ENCODE measurements at regions not wholly inside any gene's neighbourhood (a gene's known extent, or its start where the extent isn't known, plus 50 kb on each side); places are given as distances from the start of the nearest gene placed in this dataset.

DNA sequence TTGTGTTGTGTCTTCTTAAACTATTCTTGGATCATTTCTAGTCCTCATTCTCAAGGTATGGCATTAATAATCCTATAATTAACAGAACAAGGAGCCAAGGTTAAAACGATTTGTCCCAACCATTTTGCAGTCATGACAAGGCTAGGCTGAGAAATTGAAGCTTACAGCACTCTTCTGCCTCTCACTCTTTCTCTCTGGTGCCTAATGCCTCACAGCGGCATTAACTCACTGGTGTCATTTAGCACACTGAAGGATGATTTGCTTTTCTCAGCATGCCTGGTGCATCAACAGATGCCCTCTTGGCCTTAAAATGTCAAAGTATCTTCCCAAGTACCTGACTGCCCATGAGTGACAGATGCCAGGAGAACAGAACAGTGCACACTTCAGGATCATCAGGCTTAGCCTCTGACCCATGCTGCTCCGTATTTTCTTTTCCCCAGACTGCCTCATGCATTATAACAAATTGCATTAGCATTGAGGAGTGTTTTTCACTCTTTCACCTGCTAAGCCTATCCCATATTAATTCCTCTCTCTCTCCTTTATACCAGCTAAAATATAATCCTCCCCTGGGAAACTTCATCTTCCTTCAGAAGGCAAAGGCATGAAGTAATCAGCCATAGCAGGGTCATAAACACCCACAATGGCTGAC, 61.1 kb upstream of the SV2C start (continued):
- no peak for TF ChIP-seq SETDB1 (IDR thresholded peaks at IDR 0.05; ENCODE audit: insufficient read length, low read length)
- TF ChIP-seq ZSCAN23 (tag by site-specific recombination; IDR thresholded peaks at IDR 0.05), result no peak
- TF ChIP-seq ZBTB17 (tag by site-specific recombination; IDR thresholded peaks at IDR 0.05), result no peak

DNA sequence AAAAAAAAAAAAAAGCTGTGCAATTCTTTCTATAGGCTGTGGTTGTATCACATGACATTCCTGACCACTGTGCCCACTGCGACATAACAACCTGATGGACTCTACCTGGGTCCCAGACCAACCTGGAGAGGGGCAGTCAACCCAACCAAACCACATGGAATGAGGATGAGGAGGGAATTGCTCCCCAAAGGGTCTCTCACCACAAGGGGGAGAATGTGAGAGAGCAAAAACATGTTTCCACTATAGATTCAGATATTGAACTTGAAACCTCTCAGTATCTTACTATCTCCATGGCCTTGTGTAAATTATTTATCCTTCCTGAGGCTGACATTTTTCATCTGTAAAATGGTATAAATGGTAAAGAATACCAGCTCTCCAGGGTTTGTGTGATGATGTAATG, 66.9 kb upstream of the SV2C start:
- POLR2A ChIA-PET, result no interaction called here
- no peak overlapping the region for H3K4me3 ChIP-seq (ENCODE audit: low read depth, low read length)
- H3K36me3 ChIP-seq (ENCODE audit: control insufficient read depth in 2 of 2, insufficient read depth in 1 of 2, low read length in 2 of 2), result no peaks in the 10 kb centered on the region
- no peak overlapping the region for H3K27ac ChIP-seq (ENCODE audit: extremely low read depth, low read depth, low read length)
- H3K4me1 ChIP-seq (ENCODE audit: control insufficient read depth, insufficient read depth, low read length), result no peaks in the 10 kb centered on the region
- no peaks in the 10 kb centered on the region for H3K9me3 ChIP-seq (ENCODE audit: control insufficient read depth, insufficient read depth, low read depth, low read length)
- CTCF ChIA-PET, result interaction anchor here (0.6 kb wide), 2 partner anchors 16 to 487 kb away, joined by 3 to 4 read pairs; no protein-coding TSS in a partner anchor
- TF ChIP-seq ZNF16 (tag by site-specific recombination; IDR thresholded peaks at IDR 0.05; ENCODE audit: low read depth), result no peak
- no peak for TF ChIP-seq ZNF433 (tag by site-specific recombination; IDR thresholded peaks at IDR 0.05; ENCODE audit: low read depth)
- TF ChIP-seq ZNF354C (tag by site-specific recombination; IDR thresholded peaks at IDR 0.05; ENCODE audit: borderline replicate concordance, low read depth), result no peak
- TF ChIP-seq SP2 (tag by site-specific recombination; IDR thresholded peaks at IDR 0.05), result no peak
- TF ChIP-seq ZBTB17 (tag by site-specific recombination; IDR thresholded peaks at IDR 0.05), result no peak
- TF ChIP-seq ZNF2 (tag by site-specific recombination; IDR thresholded peaks at IDR 0.05), result no peak
- TF ChIP-seq ZFP3 (tag by site-specific recombination; IDR thresholded peaks at IDR 0.05; ENCODE audit: low read depth), result no peak
- TF ChIP-seq, protein P1, sequence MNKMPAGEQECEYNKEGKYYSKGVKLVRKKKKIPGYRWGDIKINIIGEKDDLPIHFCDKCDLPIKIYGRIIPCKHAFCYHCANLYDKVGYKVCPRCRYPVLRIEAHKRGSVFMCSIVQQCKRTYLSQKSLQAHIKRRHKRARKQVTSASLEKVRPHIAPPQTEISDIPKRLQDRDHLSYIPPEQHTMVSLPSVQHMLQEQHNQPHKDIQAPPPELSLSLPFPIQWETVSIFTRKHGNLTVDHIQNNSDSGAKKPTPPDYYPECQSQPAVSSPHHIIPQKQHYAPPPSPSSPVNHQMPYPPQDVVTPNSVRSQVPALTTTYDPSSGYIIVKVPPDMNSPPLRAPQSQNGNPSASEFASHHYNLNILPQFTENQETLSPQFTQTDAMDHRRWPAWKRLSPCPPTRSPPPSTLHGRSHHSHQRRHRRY (tag by site-specific recombination; IDR thresholded peaks at IDR 0.05), result no peak
- TF ChIP-seq, protein P2, sequence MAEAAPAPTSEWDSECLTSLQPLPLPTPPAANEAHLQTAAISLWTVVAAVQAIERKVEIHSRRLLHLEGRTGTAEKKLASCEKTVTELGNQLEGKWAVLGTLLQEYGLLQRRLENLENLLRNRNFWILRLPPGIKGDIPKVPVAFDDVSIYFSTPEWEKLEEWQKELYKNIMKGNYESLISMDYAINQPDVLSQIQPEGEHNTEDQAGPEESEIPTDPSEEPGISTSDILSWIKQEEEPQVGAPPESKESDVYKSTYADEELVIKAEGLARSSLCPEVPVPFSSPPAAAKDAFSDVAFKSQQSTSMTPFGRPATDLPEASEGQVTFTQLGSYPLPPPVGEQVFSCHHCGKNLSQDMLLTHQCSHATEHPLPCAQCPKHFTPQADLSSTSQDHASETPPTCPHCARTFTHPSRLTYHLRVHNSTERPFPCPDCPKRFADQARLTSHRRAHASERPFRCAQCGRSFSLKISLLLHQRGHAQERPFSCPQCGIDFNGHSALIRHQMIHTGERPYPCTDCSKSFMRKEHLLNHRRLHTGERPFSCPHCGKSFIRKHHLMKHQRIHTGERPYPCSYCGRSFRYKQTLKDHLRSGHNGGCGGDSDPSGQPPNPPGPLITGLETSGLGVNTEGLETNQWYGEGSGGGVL (tag by site-specific recombination; IDR thresholded peaks at IDR 0.05), result no peak
- no peak for TF ChIP-seq ZNF777 (tag by site-specific recombination; IDR thresholded peaks at IDR 0.05; ENCODE audit: borderline replicate concordance)
- no peak for TF ChIP-seq GLIS1 (tag by site-specific recombination; IDR thresholded peaks at IDR 0.05)

DNA sequence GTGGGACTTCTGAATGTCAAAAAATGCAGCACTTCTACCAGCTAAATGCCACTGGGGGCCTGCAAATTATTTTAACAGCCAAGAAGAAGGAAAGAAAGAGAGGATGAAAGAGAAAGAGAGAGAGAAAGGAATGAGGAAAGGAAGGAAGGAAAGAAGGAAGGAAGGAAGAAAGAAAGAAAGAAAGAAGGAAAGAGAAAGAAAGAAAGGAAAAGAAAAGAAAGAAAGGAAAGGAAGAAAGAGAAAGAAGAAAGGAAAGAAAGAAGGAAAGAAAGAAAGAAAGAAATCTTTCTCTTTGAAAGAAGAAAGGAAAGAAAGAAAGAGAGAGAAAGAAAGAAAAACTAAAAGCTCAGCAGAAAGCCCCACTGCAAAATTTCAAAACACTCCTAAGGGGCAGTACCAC, 69.2 kb upstream of the SV2C start:
- CTCF ChIA-PET, result no interaction called here
- Histone ChIP-seq H3K27ac (ENCODE audit: extremely low read depth, low read depth, low read length) (no peak overlapping the region), H3K9me3 (ENCODE audit: control insufficient read depth, insufficient read depth, low read depth, low read length) (no peaks in the 10 kb centered on the region), H3K4me3 (ENCODE audit: low read depth, low read length) (no peak overlapping the region), H3K4me1 (ENCODE audit: control insufficient read depth, insufficient read depth, low read length) (no peaks in the 10 kb centered on the region), H3K36me3 (ENCODE audit: control insufficient read depth in 2 of 2, insufficient read depth in 1 of 2, low read length in 2 of 2) (no peaks in the 10 kb centered on the region)
- POLR2A ChIA-PET, result interaction anchor here (0.7 kb wide), 1 partner anchor 96 kb away, joined by 3 read pairs; no protein-coding TSS in a partner anchor
- TF ChIP-seq, protein P3, sequence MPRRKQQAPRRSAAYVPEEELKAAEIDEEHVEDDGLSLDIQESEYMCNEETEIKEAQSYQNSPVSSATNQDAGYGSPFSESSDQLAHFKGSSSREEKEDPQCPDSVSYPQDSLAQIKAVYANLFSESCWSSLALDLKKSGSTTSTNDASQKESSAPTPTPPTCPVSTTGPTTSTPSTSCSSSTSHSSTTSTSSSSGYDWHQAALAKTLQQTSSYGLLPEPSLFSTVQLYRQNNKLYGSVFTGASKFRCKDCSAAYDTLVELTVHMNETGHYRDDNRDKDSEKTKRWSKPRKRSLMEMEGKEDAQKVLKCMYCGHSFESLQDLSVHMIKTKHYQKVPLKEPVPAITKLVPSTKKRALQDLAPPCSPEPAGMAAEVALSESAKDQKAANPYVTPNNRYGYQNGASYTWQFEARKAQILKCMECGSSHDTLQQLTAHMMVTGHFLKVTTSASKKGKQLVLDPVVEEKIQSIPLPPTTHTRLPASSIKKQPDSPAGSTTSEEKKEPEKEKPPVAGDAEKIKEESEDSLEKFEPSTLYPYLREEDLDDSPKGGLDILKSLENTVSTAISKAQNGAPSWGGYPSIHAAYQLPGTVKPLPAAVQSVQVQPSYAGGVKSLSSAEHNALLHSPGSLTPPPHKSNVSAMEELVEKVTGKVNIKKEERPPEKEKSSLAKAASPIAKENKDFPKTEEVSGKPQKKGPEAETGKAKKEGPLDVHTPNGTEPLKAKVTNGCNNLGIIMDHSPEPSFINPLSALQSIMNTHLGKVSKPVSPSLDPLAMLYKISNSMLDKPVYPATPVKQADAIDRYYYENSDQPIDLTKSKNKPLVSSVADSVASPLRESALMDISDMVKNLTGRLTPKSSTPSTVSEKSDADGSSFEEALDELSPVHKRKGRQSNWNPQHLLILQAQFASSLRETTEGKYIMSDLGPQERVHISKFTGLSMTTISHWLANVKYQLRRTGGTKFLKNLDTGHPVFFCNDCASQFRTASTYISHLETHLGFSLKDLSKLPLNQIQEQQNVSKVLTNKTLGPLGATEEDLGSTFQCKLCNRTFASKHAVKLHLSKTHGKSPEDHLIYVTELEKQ (tag by site-specific recombination; IDR thresholded peaks at IDR 0.05; ENCODE audit: borderline replicate concordance), result no peak
- peak; percentile 56 for TF ChIP-seq ZNF366 (tag by site-specific recombination; conservative IDR thresholded peaks at IDR 0.05)
- peak; percentile 64; the same call in 1 of the 2 replicates for TF ChIP-seq PRDM1 (tag by site-specific recombination; IDR thresholded peaks at IDR 0.05)
